G401 (cell line): ENCODE measurements at regions not wholly inside any gene's neighbourhood (a gene's known extent, or its start where the extent isn't known, plus 50 kb on each side); places are given as distances from the start of the nearest gene placed in this dataset.
"Not testable (repeated sequence)": the region's sequence is repeated elsewhere in the genome, so short reads cannot be mapped to it uniquely, and the experiment has no call there.

Source experiments
- DNase-seq: peaks from one replicate; pipeline ENCODE4 v3.0.0-alpha.2; 2015; ENCODE audit warnings: low spot score
- in situ Hi-C: cut with HindIII; loops from 2 replicates; pipeline ENCODE4 v1.10.0; 2016; ENCODE audit warnings: low sequenced_read_pairs, mixed read lengths

DNA sequence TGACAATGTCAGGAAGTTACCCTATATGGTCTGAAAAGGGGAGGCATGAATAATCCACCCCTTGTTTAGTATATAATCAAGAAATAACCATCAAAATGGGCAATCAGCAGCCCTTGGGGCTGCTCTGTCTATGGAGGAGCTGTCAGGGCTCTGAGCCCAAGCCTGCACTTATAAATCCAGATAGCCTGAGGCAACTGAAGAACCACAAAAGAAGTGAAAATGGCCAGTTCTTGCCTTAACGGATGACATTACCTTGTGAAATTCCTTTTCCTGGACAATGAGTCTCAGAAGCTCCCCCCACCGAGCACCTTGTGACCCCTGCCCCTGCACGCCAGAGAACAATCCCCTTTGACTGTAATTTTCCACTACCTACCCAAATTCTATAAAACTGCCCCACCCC, 142.1 kb upstream of the KCNK1 start:
- DNase-seq, in situ Hi-C loops: not testable (repeated sequence)

DNA sequence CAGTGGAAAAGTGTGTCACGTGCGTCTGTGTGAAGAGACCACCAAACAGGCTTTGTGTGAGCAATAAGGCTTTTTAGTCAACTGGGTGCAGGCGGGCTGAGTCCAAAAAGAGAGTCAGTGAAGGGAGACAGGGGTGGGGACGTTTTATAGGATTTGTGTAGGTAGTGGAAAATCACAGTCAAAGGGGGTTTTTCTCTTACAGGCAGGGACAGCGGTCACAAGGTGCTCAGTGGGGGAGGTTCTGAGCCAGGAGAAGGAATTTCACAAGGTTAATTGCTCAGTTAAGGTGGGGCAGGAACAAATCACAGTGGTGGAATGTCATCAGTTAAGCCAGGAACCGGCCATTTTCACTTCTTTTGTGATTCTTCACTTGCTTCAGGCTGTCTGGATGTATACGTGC, 141.1 kb upstream of the KCNK1 start:
- in situ Hi-C loops, DNase-seq: not testable (repeated sequence)

DNA sequence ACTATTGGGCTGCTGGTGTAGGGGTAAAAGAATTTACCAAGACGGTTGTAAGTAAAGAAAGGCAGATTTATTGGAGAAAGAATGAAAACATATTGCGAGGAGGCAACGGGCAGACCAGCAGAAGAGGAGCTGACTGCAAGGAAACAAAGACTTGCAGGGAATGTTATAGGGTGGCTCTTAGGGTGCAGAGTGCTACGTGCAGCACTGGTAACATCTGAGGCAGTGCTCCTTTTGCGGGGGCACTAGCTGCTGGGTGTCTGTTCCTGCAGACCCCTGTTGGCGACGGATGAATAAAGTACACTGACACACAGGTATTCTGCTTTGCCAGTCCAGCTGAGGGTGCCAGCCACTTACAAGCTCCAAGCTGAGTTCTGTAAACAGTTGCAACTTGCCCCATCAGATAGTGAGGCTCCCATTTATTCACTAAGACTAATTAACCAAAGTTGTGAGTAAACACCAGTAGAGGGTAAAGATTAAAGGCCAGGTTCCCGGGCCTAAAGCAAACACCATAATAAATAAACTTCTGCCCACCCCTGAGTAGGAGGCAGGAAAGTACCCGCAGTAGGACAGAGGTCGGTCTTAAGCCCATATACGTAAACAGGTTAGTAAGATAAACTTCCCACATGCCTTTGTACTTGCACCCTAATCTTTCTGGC, 140.2 kb upstream of the KCNK1 start:
- no peak for DNase-seq
- in situ Hi-C loops: no loop called here

DNA sequence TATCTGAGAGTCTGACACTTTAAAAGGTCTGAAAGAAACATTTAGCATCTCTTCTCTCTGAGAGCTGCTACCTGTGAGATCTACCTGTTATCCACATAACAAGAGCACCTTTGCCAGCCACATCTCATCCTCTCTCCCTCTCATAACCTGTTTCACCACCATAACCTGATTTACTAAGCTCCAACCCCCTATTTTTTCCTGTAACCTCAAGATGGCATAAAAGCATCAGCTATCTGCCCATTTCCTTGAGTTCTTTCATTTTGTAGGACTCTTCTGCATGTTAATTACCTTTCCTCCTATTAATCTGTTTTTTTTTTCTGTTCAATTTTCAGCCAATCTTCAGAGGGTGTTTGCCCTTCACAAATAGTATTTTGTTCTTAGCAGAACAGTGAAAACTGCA, 136.5 kb upstream of the KCNK1 start:
- in situ Hi-C loops: no loop called here
- DNase-seq: peak; percentile 86

DNA sequence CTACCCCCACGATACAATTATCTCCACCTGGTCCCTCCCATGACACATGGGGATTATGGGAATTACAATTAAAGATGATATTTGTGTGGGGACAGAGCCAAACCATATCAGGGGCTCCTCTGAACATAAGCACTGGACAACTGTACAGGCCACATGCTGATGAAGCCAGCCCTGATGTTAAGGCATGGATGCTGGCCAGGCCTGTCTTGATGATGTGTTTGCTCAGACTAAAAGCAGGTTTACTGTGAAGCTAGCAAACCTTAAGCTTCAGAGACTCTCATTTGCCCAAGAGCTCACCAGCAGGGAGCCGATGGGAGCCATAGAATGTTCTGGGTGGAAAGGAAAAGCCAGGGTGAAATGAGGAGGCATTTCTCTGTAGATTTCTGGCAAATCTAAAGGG, 135.3 kb upstream of the KCNK1 start:
- DNase-seq: no peak
- in situ Hi-C loops: no loop called here

DNA sequence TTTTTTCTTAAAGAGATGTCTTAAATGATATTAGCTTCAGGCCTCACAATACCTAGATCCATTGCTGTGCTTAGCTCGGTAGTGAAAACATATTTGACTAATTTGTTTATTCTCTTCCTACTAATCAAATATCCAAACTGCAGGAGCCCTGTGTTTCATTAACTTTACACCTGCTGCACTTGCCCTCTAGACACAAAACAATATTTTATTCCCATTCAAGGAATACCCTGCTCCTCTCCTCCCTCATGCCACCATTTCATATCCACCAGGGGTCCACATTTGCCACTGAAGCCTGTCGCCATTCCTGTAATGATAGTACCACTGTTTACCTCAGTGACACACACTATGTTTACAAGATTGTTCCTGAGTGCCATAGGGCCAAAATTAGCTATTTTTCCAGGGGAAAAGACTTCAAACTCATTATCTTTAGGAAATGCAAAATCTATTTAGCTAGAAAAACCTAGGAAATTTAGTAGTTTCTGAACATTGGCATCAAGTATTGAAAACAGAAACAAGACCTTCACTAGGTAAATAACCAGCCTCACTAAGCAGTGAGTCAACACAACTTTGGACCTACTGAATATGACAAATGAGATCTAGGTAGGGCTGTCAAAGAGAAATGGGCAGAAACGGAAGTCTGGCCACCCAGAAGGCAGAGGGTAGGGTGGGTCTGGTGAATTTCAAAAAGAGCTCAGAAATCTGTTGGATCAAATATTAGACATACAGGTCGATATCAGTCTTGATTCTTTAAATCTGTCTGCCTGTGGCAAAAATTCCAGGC, 134.6 kb upstream of the KCNK1 start:
- in situ Hi-C loops: no loop called here

DNA sequence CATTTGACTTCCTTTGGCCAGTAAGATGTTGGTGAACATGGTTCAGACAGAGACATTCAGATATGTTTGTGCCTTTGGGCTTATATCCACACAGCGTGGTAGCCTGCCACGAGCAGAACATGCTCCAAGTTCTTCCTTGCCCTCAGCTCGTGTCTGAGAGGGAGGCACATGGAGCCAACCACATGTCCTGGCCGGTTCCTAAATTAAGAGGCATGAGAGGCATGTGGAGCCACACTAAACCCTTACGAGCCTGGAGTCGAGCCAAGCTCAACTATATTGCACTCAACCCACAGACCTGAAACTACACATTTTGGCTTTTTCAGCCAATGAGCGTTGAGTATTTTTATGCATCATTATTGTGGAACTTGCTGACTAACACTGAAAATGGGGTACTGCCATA, 133.7 kb upstream of the KCNK1 start:
- peak; percentile 54 for DNase-seq
- in situ Hi-C loops: no loop called here

More for the DNA sequence above, 134.6 kb upstream of the KCNK1 start:
- peak; percentile 53 for DNase-seq

DNA sequence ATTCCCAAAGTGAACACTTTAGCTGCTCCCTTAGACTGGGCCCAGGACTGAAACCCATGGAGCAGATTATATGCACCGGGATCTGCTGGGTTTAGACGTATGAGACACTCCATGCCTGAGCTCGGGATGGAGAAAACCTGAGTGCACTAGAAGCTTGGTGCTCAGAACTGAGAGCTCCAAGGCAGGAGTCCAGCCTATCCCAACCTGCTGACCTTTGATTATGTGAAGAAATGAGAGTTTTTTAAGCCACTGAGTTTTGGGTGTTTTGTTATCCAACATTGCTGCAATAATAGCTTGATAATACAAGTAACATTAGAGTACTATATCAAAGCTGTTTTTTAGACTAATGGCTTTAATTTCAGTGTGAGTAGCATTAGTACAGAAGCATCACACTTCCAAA, 131.5 kb upstream of the KCNK1 start:
- in situ Hi-C loops: no loop called here
- no peak for DNase-seq

DNA sequence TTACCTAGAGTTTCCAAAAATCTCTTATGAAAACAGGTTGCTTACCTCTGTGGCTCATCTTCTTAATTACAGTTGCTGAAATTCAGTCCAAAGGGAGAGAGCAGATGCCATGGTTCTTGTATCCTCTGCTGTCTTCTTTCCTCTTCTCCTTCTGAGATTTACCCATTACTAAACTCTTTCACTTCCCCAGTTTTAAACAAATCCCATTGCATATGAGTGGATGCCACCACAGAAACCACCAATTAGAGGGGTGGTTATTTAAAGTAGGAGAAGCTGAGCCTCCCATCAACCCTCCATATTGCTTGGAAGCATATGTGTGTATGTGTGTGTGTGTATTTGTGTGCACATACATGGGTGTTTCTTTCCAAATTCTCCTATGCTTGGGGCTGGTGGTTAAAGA, 128.5 kb upstream of the KCNK1 start:
- no peak for DNase-seq
- in situ Hi-C loops: no loop called here

DNA sequence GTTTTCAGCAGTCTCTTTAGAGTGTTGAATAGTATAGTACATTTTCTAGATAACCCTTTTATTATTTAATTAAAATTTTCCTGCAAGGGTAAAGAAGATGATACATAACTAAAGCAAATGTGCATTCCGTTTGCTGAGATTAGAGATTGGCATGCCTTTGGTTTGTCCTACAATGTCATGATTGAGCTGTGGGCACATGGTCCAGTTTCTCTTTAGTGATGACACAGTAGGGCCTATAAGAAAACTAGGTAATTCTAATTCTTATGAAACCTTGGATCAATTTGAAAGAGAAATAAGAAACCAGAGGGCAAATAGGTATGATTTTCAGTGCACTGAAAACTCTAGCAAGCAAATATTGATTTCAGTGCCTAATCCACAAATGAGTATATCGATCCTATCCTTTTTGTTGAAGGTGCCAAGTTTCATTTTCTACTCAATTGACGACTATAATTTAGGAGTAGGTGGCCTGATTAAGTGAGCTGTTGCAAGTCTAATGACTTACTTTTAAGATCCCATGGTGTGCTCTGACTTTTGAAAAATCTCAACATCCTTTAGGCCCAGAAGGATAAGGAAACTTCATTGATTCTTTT, 128.0 kb upstream of the KCNK1 start:
- DNase-seq: no peak
- in situ Hi-C loops: no loop called here

DNA sequence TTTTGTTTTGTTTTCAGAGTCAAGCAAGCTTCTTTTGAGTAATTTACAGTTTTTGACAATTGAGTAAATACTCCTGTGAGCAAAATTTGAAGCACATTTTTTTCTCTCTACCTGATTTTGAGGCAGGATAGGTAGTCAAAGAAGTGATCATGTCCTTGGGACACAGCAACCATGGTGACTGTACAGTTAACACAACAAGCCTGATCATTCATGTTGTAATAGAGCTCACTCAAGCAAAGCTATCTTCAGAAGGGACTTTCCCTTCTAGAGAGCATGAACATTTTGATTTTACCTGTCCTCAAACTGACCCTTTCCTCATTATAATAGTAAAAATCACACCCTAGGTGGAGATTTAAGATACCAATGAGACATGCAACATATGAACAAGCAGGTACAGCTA, 126.5 kb upstream of the KCNK1 start:
- DNase-seq: no peak
- in situ Hi-C loops: no loop called here

DNA sequence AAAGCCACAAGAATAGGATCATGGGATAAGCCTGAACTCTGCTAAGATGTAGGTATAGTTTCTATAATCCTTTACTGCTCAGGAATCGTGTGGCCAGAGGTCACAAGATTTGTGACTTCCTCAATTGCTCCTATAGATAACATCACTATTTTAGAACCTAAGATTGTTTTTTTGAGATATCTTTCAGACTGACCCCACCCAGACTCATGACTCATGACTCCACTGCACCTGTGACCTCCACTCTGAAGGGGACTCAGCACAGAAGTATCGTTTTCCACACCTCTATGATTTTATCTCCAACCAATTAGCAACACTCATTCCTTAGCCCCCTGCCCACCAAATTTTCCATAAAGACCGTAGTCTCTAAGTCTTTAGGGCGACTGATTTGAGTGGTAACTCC, 124.5 kb upstream of the KCNK1 start:
- in situ Hi-C loops: no loop called here
- DNase-seq: no peak

DNA sequence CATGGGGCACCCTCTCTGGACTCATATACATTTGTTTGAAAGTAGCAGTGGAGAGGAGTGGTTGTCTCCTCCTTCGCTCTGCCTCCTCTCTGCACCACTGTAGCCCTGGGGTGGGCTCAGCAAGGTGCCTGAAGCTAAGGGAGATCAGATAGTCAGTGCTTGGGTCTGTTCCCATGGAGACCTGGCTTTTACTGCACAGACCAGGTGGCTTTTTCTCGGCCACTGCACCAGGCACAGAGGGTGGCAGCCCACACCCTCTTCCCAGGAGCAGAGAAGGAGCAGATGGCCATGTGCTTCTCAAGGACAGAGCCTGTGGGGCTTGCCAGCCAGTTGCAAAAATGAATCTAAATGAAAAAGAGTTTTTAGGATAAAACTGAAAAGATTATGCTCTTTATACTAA, 123.4 kb upstream of the KCNK1 start:
- in situ Hi-C loops: no loop called here
- DNase-seq: peak; percentile 98

DNA sequence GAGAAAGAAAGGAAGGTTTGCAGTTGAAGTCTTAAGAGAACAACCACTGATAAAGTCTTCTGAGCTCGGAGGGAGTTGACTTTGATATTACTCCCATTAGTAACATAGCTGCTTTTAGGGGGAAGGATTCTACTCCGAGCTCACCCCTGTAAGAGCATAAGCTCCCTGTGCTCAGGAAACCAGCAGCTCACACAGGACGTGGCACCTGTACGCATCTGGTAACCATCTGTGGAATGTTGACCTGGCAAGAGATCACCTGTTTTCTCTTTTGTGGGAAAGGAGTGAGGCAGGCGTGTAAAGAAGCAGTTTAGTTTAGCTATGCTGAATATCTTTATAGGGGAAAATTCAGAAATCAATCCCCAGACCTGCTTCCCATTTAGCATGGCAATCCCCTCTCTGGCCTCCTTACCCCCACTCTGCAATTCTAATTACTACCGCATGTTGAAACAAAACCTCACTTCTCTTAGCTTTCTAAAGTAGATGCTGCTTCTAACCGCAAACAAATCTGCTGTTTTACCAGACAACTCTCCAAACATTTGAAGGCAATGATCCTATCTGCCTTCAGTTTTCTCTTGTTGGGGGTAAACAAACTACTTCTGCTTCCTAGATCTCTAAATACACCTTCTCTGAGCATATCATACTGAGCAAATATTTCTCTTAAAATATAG, 121.8 kb upstream of the KCNK1 start:
- peak; percentile 42 for DNase-seq
- in situ Hi-C loops: no loop called here

DNA sequence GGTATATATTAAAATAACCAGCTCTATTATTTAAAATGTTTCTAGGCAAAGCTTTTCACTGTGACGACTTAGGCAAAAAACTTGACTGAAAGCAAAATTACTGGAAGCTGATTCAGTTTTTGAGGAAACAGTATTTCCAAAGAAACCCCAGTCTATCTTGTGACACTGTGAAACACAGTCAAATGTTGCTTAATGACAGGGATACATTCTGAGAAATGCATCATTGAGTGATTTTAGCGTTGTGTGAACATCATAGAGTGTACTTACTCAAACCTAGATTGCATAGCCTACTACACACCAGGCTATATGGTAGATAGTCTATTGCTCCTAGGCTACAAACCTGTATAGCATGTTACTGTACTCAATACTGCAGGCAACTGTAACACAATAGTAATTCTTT, 116.9 kb upstream of the KCNK1 start:
- no peak for DNase-seq
- in situ Hi-C loops: no loop called here

DNA sequence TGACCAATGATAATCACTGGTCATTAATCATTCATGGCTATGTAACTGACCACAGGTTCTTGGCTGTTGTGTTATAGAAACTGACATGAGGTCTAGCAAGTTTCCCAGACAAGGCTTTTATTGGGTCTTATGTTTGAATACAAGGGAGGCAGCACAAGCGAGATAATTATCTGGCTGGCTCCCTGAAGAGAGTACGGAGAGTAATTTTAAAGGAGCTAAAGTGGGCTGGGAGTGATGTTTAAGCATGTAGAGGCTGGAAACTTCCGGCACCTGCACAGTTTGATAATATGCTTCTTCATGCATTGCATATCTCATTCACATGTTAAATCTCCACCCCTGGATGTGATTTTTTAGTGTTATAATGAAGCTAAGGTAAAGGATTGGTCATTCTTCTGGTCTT, 116.2 kb upstream of the KCNK1 start:
- peak; percentile 49 for DNase-seq
- in situ Hi-C loops: no loop called here

DNA sequence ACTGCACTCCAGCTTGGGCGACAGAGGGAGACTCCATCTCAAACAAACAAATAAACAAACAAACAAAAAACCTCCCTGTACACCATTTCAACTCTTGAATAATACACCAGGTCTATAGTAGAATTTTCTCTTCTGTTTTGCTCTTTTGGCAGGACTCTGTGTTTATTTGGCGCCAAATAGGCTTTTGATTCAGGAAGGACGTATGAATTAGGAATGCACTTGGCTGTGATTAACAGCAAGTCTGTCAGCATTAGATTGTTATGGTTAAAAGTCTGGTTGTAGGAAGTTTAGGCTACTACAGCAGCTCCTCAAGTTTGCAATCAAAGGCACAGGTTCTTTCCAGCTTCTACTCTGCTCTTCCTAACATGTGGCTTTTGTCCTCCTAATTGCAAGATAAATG, 113.8 kb upstream of the KCNK1 start:
- DNase-seq: peak; percentile 84
- in situ Hi-C loops: no loop called here

DNA sequence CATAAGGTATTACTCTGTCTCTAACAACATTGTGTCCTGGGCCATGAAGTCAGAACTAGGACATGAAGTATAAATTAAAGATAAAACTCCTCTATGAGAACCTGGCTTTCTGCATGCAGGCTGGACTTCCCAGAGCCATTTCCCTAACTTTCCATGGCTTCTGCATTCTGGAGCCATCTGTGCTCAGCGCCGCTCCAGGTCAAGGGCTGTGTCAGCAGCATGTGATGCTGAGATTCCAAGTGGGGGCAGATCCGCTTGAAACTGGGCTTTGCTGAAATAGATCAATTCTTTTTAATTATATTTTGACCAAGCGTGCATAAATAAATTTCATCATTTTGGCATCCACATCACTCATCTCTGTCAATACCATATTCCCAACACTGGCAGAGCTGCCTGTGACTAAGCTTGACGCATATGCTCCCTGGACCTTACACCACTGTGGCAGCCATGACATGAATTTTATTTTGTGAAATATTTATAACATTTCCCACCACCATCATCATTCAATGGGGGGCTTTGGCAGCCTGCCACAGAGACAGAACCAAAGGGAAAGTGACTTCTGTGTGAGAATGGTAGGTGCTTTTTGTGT, 110.4 kb upstream of the KCNK1 start:
- DNase-seq: peak; percentile 88
- in situ Hi-C loops: no loop called here

DNA sequence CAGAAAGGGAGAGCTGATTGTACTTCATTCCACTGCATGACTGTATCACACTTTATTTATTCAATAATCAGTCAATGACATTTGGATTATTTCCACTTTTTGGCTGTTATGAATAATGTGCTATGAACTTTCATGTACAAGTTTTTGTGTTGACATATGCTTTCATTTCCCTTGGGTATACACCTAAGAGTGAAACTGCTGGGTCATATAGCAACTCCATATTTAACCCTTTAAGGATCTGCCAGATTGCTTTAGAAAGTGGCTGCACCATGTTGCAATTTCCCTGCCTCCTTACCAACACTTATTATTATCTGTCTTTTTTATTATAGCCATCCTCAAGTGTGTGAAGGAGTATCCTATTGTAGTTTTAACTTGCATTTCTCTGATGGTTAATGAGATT, 108.8 kb upstream of the KCNK1 start:
- in situ Hi-C loops: no loop called here
- no peak for DNase-seq

DNA sequence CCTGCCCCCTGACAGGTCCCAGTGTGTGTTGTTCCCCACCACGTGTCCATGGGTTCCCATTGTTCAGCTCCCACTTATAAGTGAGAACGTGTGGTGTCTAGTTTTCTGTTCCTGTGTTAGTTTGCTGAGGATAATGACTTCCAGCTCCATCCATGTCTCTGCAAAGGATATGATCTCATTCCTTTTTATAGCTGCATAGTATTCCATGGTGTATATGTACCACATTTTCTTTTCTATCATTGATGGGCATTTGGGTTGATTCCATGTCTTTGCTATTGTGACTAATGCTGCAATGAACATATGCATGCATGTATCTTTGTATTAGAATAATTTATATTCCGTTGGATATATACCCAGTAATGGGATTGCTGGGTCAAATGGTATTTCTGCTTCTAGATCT, 108.0 kb upstream of the KCNK1 start:
- in situ Hi-C loops, DNase-seq: not testable (repeated sequence)
